WTC11 (cell line): ENCODE measurements at regions not wholly inside any gene's neighbourhood (a gene's known extent, or its start where the extent isn't known, plus 50 kb on each side); places are given as distances from the start of the nearest gene placed in this dataset.

Experiments
- ATAC-seq: fragments of 200-7000 bp; cut with Tn5 transposase; 2 replicates; pipeline ENCODE4 v1.10.0; 2021; ENCODE audit warnings: mild to moderate bottlenecking, moderate library complexity
- CTCF ChIA-PET: fragments of 300-600 bp; sonication (Branson Sonifier 250); formaldehyde crosslinking; loops from one replicate; lab custom pipeline; 2021; ENCODE audit warnings: antibody characterized with exemption; lab: Charles Lee
- POLR2A ChIA-PET: fragments of 350-600 bp; sonication (Branson Sonifier 250); formaldehyde crosslinking; loops from one replicate; lab custom pipeline; 2021; ENCODE audit warnings: antibody characterized with exemption; lab: Charles Lee
- DNase-seq: peaks from one replicate; pipeline ENCODE4 v3.0.0; 2021; ENCODE audit warnings: low spot score
- H3K27ac Mint-ChIP-seq: 2 replicates; pipeline ENCODE4 v1.8.0; 2021; ENCODE audit warnings: mixed read lengths
- H3K27me3 Mint-ChIP-seq: 2 replicates; pipeline ENCODE4 v1.8.0; 2021; ENCODE audit warnings: low read depth, mild to moderate bottlenecking, moderate library complexity, mixed read lengths
- H3K36me3 Mint-ChIP-seq: 2 replicates; pipeline ENCODE4 v1.8.0; 2021; ENCODE audit warnings: mixed read lengths
- H3K4me1 Mint-ChIP-seq: 2 replicates; pipeline ENCODE4 v1.8.0; 2022; ENCODE audit warnings: mixed read lengths
- H3K4me3 Mint-ChIP-seq: 2 replicates; pipeline ENCODE4 v1.8.0; 2021; ENCODE audit warnings: mild to moderate bottlenecking, moderate library complexity, mixed read lengths
- H3K9me3 Mint-ChIP-seq: 2 replicates; pipeline ENCODE4 v1.8.0; 2021; ENCODE audit warnings: mixed read lengths
- AFF4 ChIP-seq: sonication (generic); formaldehyde crosslinking; IDR thresholded peaks from 2 replicates; pipeline ENCODE4 v1.8.1; 2023; ENCODE audit warnings: mild to moderate bottlenecking, missing genetic modification reagents, borderline replicate concordance
- AR ChIP-seq: fragments of 250-450 bp; sonication (Bioruptor Pico); IDR thresholded peaks from 2 replicates; pipeline ENCODE4 v1.9.0; 2021; ENCODE audit warnings: mild to moderate bottlenecking
- FOXJ3 ChIP-seq: sonication (generic); formaldehyde crosslinking; IDR thresholded peaks from 2 replicates; pipeline ENCODE4 v1.9.0; 2021; ENCODE audit warnings: missing genetic modification reagents, mild to moderate bottlenecking, borderline replicate concordance
- IRF2 ChIP-seq: sonication (generic); formaldehyde crosslinking; IDR thresholded peaks from 2 replicates; pipeline ENCODE4 v1.8.0; 2022; ENCODE audit warnings: low read depth, missing genetic modification reagents, borderline replicate concordance
- JUN ChIP-seq: sonication (generic); formaldehyde crosslinking; IDR thresholded peaks from 2 replicates; pipeline ENCODE4 v1.8.0; 2023; ENCODE audit warnings: mild to moderate bottlenecking, missing genetic modification reagents
- KAT7 ChIP-seq: sonication (generic); formaldehyde crosslinking; IDR thresholded peaks from 2 replicates; pipeline ENCODE4 v1.8.1; 2023; ENCODE audit warnings: missing genetic modification reagents, mild to moderate bottlenecking, borderline replicate concordance
- NFATC4 ChIP-seq: fragments of 250-450 bp; sonication (Bioruptor Pico); IDR thresholded peaks from 2 replicates; pipeline ENCODE4 v1.9.0; 2021; ENCODE audit warnings: mild to moderate bottlenecking
- RORB ChIP-seq: fragments of 250-450 bp; sonication (Bioruptor Pico); IDR thresholded peaks from 2 replicates; pipeline ENCODE4 v1.9.0; 2021; ENCODE audit warnings: mild to moderate bottlenecking
- SMAD3 ChIP-seq: sonication (generic); formaldehyde crosslinking; IDR thresholded peaks from 2 replicates; pipeline ENCODE4 v1.8.0; 2022; ENCODE audit warnings: missing genetic modification reagents, mild to moderate bottlenecking, borderline replicate concordance
- SOX15 ChIP-seq: fragments of 250-450 bp; sonication (Bioruptor Pico); IDR thresholded peaks from 2 replicates; pipeline ENCODE4 v1.9.0; 2021; ENCODE audit warnings: mild to moderate bottlenecking
- TEAD1 ChIP-seq: sonication (generic); formaldehyde crosslinking; IDR thresholded peaks from 2 replicates; pipeline ENCODE4 v1.8.0; 2022; ENCODE audit warnings: mild to moderate bottlenecking, missing genetic modification reagents
- ZNF219 ChIP-seq: sonication (generic); formaldehyde crosslinking; IDR thresholded peaks from 2 replicates; pipeline ENCODE4 v1.8.0; 2023; ENCODE audit warnings: missing genetic modification reagents, mild to moderate bottlenecking, borderline replicate concordance
- ZNF263 ChIP-seq: sonication (generic); formaldehyde crosslinking; IDR thresholded peaks from 2 replicates; pipeline ENCODE4 v1.8.1; 2022; ENCODE audit warnings: low read depth, mild to moderate bottlenecking, moderate library complexity, missing genetic modification reagents
- TF ChIP-seq, protein P1 (sequence below): sonication (generic); formaldehyde crosslinking; IDR thresholded peaks from 2 replicates; pipeline ENCODE4 v1.8.1; 2023; ENCODE audit warnings: mild to moderate bottlenecking, missing genetic modification reagents
- TF ChIP-seq, protein P2 (sequence below): fragments of 250-450 bp; sonication (Bioruptor Pico); IDR thresholded peaks from 2 replicates; pipeline ENCODE4 v1.9.0; 2021; ENCODE audit warnings: mild to moderate bottlenecking

DNA sequence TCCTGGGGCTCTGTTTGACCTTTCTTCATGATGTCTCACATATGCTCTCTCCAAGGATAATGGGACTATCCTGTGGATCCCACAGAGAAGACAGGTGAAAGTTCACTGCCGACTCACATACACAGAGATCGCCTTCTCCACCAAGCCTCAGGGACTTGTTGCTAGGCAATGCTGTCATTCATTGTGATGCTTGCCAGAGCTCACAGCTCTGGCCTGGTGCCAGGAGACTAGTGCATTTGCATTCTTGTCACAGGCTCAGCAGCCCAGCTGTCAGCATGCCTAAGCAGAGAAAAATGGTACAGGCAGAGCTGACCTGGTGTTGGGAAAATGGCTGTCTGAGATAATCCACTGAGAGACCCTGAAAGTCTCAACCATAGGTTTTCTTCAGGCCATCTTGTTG is 67.9 kb downstream of the RBMY1A1 start:
- Mint-ChIP-seq H3K4me3 (no peak overlapping the region), H3K27ac (no peak overlapping the region), H3K4me1 (no peaks in the 10 kb centered on the region), H3K9me3 (peaks cover 23% of the 10 kb centered on the region), H3K27me3 (no peaks in the 10 kb centered on the region; the same call in 1 of the 2 replicates), H3K36me3 (peaks cover 23% of the 10 kb centered on the region)
- ChIA-PET CTCF (no interaction called here), POLR2A (no interaction called here)
- ATAC-seq, result no peak
- TF ChIP-seq, protein P1, sequence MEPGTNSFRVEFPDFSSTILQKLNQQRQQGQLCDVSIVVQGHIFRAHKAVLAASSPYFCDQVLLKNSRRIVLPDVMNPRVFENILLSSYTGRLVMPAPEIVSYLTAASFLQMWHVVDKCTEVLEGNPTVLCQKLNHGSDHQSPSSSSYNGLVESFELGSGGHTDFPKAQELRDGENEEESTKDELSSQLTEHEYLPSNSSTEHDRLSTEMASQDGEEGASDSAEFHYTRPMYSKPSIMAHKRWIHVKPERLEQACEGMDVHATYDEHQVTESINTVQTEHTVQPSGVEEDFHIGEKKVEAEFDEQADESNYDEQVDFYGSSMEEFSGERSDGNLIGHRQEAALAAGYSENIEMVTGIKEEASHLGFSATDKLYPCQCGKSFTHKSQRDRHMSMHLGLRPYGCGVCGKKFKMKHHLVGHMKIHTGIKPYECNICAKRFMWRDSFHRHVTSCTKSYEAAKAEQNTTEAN, result no peak
- TF ChIP-seq ZNF219 (CRISPR knock-in tag) (no peak), NFATC4 (CRISPR knock-in tag) (no peak)
- DNase-seq, result no peak

GRCh38 chrY:21636137-21636536 is 101.5 kb downstream of the RBMY1A1 start:
- CTCF ChIA-PET, result no interaction called here

More at GRCh38 chrY:21636137-21636536, 101.5 kb downstream of the RBMY1A1 start:
- Mint-ChIP-seq H3K27ac (no peak overlapping the region), H3K9me3 (peaks cover 47% of the 10 kb centered on the region)
- TF ChIP-seq TEAD1 (CRISPR knock-in tag), result no peak
- no peak for TF ChIP-seq JUN (CRISPR knock-in tag)
- TF ChIP-seq, protein P2, sequence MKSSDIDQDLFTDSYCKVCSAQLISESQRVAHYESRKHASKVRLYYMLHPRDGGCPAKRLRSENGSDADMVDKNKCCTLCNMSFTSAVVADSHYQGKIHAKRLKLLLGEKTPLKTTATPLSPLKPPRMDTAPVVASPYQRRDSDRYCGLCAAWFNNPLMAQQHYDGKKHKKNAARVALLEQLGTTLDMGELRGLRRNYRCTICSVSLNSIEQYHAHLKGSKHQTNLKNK (CRISPR knock-in tag), result no peak
- no peak for TF ChIP-seq ZNF263 (CRISPR knock-in tag)
- TF ChIP-seq SMAD3 (CRISPR knock-in tag), result no peak
- TF ChIP-seq IRF2 (CRISPR knock-in tag), result no peak
- TF ChIP-seq AR (CRISPR knock-in tag), result no peak
- TF ChIP-seq KAT7 (CRISPR knock-in tag), result no peak
- TF ChIP-seq ZNF219 (CRISPR knock-in tag), result no peak
- TF ChIP-seq FOXJ3 (CRISPR knock-in tag), result no peak
- no peak for TF ChIP-seq SOX15 (CRISPR knock-in tag)
- no peak for TF ChIP-seq RORB (CRISPR knock-in tag)
- TF ChIP-seq AFF4 (CRISPR knock-in tag), result no peak
- TF ChIP-seq, all 79 proteins: peak for 0
- POLR2A ChIA-PET, result no interaction called here
- peaks cover 33% of the 10 kb centered on the region for H3K36me3 Mint-ChIP-seq
- DNase-seq (no peak), ATAC-seq (no peak)
- peaks cover 3% of the 10 kb centered on the region; the same call in 1 of the 2 replicates for H3K27me3 Mint-ChIP-seq
- H3K4me1 Mint-ChIP-seq, result no peaks in the 10 kb centered on the region
- H3K4me3 Mint-ChIP-seq, result no peak overlapping the region
